Activated effector memory CD4-positive, alpha-beta T cell treated with Interleukin-2 at 50 U/mL for 16 hours (primary cell): ENCODE measurements at regions not wholly inside any gene's neighbourhood (a gene's known extent, or its start where the extent isn't known, plus 50 kb on each side); places are given as distances from the start of the nearest gene placed in this dataset.

Source experiments
- DNase-seq: peaks from one replicate; pipeline ENCODE4 v3.0.0-alpha.2; 2020

GRCh38 chr2:58913082-58913726, 672.1 kb upstream of the FANCL start:
- DNase-seq, result no peak

DNA sequence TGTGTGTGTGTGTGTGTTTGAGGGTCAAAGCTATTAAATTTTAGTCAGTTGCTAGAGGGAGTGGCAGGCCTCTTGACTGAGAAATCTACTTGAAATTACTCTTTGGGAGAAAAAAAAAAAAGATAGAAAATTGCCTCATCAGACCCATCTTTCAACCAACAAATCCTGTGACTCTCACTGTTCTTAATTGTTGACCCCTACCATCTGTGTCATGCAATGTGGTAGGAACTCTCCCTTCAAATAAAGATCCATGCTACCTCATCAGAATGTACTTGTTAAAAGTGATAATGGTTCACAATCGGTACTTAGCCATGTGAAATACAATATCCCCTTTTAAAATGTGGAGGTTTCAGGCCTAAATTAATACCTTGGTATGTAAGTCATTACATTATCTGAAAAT, 670.8 kb upstream of the FANCL start:
- DNase-seq, result no peak

DNA sequence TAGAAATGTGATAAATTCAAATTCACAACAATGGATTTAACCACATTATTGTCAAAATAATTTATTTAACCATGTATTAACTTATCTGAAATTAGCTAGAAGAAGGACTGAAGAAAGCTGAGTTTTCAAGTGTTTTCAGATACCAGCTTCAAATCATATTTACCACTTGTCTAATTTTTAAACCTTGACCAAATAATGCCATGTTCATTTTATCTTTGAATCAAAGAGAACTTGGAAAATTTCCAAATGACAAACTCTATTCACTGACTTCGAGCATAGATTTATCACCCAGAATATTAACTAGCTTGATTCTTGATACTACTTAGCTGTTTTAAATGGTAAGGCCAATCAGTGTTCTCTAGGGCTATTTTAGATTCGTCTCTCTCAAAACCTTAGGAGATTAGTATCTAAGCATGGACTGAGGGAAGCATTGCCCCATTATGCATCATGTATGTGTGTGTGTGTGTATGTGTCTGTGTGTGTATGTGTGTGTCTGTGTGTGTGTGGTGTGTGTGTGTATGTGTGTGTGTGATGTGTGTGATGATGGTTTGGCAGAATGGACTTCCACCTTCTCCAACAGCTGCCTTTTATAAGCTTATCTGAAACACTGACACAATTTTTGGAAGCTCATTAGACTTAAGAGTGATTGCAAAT, 667.5 kb upstream of the FANCL start:
- DNase-seq, result no peak

DNA sequence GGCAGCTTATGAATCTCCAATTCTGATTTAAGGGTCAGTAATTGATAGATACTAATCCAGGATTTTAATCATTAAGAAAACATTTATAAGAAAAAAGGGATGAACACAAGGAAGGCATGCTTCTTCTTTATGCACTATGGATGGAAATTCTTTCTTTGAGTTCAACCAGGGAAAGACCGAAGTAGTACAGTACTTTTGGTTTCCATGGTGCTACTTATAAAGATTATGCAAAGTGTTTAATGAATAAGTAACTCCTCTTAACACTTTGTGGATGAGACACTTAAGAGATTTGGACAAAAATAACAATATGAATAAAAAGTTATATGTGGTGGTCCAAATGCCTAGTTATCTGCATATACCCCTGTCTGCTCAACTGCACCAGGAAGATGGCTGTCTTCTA, 666.5 kb upstream of the FANCL start:
- no peak for DNase-seq

DNA sequence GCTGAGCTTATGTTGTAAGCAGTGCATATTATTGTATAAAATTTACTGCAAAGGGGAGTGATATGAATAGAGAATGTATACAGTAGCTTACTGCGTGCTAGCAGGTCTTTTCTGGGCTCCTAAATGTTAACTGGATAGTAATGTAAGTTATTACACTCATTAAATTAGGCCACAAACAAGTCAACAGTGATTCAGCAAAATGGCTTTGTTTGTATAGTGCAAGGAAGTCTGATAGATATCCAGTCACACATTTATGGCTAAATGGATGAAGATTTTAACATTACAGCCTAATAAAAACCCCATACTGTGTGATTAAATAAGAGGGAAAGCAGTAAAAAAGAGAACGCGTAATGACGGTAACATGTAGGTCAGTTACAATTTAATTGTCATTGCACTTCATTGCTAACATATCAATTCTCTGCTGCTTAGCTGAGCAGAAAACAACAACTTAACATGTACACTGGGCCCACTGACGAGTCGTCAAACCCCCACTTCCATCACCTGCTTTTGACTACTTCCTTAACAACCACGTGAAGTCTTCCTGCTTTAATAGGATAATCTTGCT, 665.0 kb upstream of the FANCL start:
- DNase-seq, result no peak

- no peak for DNase-seq
Observed at GRCh38 chr2:58904095-58904494, 663.0 kb upstream of the FANCL start.

DNA sequence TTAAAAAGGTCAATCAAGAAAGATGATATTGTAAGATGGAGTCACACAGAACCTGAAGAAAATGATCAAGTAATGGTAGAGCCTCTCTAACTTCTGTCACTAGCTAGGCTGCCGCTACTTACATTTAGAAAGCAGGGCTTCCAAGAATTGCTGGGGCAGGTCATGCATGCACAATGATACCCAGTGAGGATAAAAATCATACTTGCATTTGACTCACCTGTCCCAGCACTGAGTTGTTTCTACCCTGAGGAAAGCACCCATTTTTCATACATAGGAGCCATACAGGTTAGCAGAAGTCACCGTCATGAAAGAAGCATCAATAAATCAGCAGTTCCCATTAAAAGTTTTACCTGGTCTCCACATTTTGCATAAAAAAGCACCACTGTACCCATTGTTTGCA, 662.3 kb upstream of the FANCL start:
- no peak for DNase-seq

- DNase-seq, result no peak
Observed at GRCh38 chr2:58900246-58901027, 659.3 kb upstream of the FANCL start.

DNA sequence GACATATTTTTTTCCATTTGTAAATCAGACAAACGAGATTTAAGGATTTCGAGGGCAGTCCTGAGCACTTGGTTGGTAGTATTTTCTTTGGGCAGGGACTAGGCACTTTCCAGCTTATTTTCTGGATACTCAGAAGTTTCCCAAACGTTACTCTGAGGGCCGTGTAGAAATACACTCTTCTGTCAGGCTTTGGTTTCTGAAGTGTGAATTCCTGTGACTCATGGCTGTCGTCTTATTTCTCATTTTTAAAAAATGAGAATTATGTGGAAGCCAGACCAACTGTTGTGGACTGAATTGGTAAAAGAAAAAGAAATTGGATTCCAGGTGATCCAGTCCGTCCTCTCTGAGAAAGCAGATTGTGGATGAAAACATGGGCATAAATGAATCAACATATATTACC, 658.6 kb upstream of the FANCL start:
- DNase-seq, result no peak

DNA sequence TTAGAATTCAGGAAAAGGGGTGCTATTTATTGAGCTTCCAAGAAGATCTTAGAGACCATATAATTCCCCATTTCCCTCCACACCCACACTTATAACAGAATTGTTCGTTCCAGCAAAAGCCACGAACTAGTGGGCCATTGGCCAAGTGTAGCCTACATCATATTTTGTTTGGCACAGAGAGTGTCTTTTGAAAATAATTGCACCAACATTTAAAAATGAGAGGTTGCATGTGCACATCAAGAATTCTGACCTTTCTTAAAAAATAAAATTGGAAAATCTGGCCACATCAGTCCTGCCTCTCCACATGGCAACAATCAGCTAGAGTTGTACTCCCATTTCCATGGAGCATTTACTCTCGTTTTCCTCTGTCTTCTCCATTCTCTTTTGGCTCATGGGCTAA, 655.5 kb upstream of the FANCL start:
- no peak for DNase-seq

GRCh38 chr2:58895857-58896256, 654.7 kb upstream of the FANCL start:
- DNase-seq, result no peak

DNA sequence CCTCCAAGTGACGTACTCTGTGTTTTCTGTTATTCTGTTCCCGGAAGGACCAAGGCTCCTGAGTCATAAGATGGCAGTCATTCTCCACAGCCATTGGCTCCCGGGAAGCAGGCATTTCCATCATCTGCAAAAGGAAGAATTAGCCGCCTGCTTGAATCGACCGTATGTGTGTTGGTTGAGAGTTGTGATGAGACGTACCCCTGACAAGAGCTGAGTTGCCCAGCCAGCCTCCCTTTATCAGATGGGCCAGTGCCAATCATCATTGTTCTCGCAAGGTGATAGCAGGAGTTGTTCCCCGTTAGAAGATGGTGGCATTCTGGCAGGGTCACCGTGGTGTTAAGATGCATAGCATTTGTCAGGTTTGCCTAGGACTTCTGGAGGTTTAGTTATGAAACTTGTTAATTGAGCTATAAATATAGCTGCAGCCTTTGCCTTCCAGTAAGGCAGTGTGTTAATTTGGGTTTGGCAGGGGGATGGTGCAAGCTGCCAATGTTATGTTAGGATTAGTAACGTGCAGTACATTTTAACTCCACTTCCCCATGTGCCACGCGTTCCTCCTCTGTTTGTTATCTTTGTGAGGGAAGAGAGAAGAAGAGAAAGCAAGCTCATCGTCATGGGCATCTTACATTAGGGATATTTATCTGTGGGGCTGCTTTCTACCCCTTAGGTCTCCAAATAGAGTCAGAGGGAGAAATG, 652.7 kb upstream of the FANCL start:
- no peak for DNase-seq

DNA sequence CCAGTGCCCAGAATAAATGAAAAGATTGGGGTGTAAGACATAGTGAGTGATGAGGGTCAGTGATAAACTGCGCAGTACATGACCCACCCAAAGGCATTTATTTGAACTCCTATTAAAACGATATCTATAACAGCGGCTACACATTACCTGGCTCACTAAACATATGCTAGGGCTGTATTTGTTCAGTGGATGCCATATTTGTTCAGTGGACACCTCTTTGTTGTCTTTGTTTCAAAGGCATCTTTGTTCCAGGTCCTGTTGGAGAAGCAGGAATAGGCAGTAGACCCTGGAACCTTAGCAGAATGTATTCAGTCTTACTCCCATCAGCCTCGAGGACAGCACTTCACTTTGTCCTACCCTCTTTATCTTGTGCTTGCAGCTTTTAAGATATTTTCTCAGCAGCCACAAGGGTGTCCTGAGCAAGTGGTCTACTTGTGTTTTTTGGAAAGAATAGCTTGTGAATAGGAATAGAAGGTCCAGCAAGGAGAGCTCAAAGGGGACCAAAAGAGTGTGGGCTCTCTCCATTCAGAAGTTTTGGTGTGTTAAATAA, 650.8 kb upstream of the FANCL start:
- no peak for DNase-seq

GRCh38 chr2:58890865-58891525, 649.9 kb upstream of the FANCL start:
- no peak for DNase-seq

- no peak for DNase-seq
Observed at GRCh38 chr2:58886009-58886408, 644.9 kb upstream of the FANCL start.

GRCh38 chr2:58879834-58880233, 638.7 kb upstream of the FANCL start:
- no peak for DNase-seq

DNA sequence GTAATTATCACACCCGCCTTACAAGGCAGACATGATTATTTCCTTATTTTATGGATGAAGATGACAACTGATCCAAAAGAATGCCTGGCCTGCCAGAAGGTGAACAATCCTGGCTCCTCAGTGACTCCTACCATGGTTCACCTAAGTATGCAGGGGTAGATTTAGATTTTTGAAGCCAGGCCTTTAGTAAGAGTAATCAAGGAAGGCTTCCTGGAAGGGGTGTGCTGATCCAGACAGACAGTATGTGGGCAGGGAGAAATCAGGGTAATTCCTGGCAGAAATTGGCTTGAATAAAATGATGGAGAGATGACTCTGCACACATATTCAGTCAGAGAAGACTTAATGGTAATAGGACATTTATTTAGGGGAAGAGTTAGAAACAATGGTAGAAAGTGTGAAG, 637.7 kb upstream of the FANCL start:
- DNase-seq, result no peak

DNA sequence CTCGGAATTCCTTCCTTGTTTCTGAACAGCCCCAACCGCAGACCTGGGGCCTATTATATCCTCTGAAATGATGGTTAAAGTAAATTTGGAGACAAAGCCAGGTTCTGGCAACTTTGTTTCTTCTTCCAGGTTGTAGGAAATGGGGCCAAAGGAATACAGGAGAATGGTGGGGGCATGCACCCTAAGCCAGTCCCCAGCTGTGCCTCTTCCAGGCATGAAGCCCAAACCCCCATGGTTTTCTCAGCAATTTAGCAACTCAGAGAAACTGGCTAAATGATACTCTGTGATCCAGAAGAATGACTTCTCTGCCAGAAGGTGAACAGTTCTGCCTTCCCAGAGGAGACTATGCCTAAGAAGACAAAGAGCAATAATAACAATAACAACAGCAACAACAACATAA, 635.0 kb upstream of the FANCL start:
- no peak for DNase-seq

DNA sequence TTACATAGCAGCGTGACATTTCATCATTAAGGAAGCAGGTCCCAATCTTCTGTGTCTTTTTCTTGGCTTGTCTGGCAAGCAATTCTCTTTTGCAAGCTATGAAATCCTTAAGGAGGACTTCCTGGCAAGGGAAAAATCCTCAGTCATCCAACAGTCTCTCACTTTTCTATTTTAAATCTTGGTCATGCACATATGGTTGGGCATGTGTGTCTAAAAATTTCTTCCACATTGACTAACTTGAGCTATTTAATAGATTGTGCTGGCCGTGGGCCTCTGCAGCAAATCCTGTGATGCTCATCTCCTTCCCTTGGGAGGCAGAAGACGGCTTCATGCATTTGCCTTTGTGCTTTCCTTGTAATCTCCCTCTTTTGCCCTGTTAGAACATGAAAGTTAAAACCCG, 634.3 kb upstream of the FANCL start:
- no peak for DNase-seq

GRCh38 chr2:58871469-58872142, 630.5 kb upstream of the FANCL start:
- DNase-seq, result no peak

- DNase-seq, result no peak
Observed at GRCh38 chr2:58870704-58871103, 629.6 kb upstream of the FANCL start.

- DNase-seq, result no peak
Observed at GRCh38 chr2:58866946-58867345, 625.8 kb upstream of the FANCL start.
